IPS-18c (cell line): ENCODE measurements at regions not wholly inside any gene's neighbourhood (a gene's known extent, or its start where the extent isn't known, plus 50 kb on each side); places are given as distances from the start of the nearest gene placed in this dataset.
"Not testable (repeated sequence)": the region's sequence is repeated elsewhere in the genome, so short reads cannot be mapped to it uniquely, and the experiment has no call there.

Source experiments
- H3K4me3 ChIP-seq: 2 replicates; pipeline ENCODE4 v1.7.0; 2013; ENCODE audit warnings: low read depth, mild to moderate bottlenecking, low read length, moderate library complexity; ENCODE audit not compliant: insufficient read depth
- H3K9me3 ChIP-seq: one replicate; pipeline ENCODE4 v1.6.1; 2013; ENCODE audit warnings: mild to moderate bottlenecking, low read length, moderate library complexity; ENCODE audit not compliant: control insufficient read depth, insufficient read depth

- H3K9me3 ChIP-seq, H3K4me3 ChIP-seq: not testable (repeated sequence)
Measured at GRCh38 chr12:131624756-131625501, 86.0 kb upstream of the SFSWAP start.

DNA sequence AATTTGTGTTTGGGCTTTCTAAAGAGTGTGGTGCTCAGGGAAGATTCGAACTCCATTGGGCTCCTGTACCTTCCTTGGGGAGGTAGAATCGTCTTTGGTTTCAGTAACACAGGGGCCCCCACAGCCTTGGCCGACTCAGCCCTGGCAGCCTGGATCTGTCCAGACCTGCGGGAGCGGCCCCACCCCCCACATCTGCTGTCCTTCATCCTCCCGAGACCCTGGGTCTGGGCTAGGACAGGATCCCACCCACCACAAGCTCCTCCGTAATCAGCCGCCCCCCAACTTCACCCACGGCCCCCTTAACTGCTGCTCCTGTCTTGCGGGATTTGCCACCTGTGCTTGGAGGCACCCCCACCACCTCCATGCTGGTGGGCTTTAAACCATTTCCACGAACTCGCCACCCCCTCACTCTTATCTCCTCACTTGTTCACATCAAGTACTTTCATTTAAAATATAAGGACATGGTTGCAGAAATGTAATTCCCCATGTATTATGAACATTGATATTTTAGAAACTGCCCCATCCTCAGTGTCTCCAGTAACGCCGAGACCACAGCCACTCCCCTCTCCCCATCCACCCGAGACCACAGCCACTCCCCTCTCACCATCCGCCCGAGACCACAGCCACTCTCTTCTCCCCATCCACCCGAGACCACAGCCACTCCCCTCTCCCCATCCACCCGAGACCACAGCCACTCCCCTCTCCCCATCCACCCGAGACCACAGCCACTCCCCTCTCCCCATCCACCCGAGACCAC lies 84.7 kb upstream of the SFSWAP start:
- not testable (repeated sequence) for H3K4me3 ChIP-seq, H3K9me3 ChIP-seq

- H3K4me3 ChIP-seq: peak overlapping the region; percentile 28; the same call in 1 of the 2 replicates
- not testable (repeated sequence) for H3K9me3 ChIP-seq
Measured at GRCh38 chr12:131627151-131628022, 83.5 kb upstream of the SFSWAP start.

DNA sequence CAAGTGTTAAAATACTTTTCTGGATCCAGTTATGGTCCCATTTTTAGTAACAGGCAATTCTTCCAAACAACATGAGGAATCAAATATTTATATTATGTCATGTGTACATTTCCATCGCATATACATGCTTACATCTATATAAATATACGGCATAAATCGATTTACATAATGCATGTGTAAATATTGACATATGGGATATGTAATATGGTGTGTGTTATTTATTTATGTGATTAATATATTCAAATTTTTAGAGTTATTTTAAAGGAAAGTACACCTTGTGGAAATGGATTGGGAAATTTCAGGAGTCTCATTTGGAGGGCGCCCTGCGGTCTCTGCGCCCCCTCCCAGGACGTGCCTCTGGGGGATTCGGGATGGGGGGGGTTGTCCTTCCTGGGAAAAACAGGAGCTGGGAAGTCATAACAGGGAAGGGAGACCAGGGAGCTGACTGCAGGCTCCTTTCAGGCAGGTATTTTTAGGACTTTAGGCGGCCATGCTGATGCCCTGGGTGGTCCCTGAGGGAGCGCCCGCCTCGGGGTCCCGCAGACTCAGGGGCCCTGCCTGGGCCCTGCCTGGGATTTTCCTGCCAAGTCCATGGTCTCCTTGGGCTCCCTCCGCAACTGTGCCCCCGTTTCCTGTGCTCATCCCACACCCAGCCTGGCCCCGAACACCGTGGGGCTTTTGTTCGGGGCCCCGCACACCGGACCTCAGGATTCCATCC lies 82.7 kb upstream of the SFSWAP start:
- no peak overlapping the region for H3K4me3 ChIP-seq
- no peaks in the 10 kb centered on the region for H3K9me3 ChIP-seq

- Histone ChIP-seq H3K4me3 (no peak overlapping the region), H3K9me3 (no peaks in the 10 kb centered on the region)
Measured at GRCh38 chr12:131628766-131629448, 82.0 kb upstream of the SFSWAP start.

GRCh38 chr12:131631230-131631629 lies 79.7 kb upstream of the SFSWAP start:
- H3K9me3 ChIP-seq: no peaks in the 10 kb centered on the region
- H3K4me3 ChIP-seq: no peak overlapping the region

DNA sequence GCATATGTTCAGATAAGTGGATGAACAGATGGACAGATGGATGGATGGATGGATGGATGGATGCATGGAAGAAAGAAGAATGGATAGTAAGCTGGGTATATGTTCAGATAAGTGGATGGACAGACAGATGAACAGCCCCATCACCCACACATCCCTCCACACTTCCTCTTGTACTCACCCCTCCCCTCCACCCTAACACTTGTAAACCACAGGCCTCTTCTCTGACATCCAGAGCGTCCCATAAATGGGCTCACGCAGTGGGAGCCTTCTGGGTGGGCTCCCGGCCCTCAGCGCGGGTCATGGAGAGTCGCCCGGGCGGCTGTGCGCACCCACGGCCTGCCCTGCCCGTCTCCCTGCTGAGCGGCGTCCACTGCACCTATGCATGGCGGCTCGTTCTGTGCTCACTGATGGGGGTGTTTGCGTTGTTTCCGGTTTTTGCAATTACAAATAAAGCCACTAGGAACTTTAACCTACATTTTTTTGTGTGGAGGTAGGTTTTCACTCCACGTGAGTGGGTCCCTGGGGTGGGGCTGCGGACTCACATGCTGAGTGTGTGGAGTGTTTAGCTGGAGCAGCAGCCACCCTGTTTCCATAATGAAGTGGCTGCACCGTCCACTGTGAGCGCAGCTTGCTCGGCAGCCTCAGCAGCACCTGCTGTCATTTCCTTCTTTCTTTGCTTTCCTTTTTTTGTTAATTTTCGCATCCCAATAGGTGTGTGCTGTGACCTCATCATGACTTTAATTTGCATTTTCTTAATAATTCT lies 78.8 kb upstream of the SFSWAP start:
- not testable (repeated sequence) for H3K9me3 ChIP-seq, H3K4me3 ChIP-seq

DNA sequence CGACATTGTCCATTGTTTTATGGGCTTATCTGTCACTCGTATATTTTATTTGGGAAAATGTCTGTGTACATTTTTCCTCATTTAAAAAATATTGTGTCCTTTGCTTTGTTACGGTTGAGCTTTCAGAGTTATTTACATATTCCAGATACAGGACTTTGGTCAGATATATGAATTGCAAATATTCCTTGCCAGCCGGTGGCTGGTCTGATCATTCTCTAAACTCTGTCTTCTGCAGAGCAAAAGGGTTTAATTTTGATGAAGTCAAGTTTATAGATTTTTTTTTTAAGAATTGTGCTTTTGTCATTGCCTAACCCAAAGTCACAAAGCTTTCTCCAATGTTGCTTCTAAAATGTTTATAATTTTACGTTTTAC lies 78.3 kb upstream of the SFSWAP start:
- not testable (repeated sequence) for H3K9me3 ChIP-seq, H3K4me3 ChIP-seq

- H3K9me3 ChIP-seq, H3K4me3 ChIP-seq: not testable (repeated sequence)
Measured at GRCh38 chr12:131633610-131634009, 77.3 kb upstream of the SFSWAP start.

DNA sequence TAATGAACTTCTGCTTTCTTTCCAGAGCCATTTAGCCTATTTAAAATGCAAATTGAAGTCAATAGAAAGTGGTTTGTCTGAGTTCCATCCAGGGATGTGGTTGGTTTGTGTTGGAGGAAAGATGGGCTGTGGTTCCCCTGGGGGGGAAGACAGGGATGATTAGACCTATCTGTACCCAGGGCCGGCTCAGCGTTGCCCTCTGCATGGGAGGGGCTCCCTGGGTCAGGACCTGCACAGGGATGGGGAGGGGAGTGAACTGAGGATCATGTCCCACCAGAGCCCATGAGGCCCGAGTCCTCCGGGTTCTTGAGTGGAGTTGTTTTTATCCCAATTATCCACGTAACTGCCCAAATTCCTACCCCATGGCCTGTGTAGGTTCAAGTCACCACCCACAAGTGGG lies 76.9 kb upstream of the SFSWAP start:
- Histone ChIP-seq H3K9me3 (no peaks in the 10 kb centered on the region), H3K4me3 (no peak overlapping the region)

DNA sequence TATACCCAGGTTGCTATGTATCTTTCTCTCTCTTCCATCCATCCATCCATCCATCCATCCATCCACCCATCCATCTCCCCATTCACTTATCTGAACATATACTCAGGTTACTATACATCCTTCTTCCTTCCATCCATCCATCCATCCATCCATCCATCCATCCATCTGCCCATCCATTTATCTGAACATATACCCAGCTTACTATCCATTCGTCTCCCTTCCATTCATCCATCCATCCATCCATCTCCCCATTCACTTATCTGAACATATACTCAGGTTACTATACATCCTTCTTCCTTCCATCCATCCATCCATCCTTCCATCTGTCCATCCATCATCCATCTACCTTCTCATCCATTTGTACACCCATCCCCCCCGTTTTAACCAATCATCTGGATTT lies 75.9 kb upstream of the SFSWAP start:
- H3K9me3 ChIP-seq, H3K4me3 ChIP-seq: not testable (repeated sequence)

GRCh38 chr12:131635491-131636122 lies 75.3 kb upstream of the SFSWAP start:
- Histone ChIP-seq H3K4me3 (no peak overlapping the region), H3K9me3 (no peaks in the 10 kb centered on the region)

DNA sequence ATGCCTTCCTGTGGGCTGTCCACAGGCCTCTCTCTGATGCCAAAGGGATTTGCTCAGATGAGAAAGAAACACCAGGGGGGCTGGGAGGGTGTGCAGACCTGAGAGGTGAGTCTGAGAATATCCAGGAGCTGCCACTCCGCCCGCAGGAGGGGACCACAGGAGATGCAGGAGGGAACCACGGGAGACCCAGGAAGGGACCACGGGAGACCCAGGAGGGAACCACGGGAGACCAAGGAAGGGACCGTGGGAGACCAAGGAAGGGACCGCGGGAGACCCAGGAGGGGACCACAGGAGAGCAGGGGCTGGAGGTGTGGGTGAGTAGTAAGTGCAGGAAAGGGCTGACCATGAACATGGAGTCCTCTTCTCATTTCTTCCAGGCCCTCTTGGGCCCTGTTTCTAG lies 74.6 kb upstream of the SFSWAP start:
- Histone ChIP-seq H3K9me3 (no peaks in the 10 kb centered on the region), H3K4me3 (no peak overlapping the region)

DNA sequence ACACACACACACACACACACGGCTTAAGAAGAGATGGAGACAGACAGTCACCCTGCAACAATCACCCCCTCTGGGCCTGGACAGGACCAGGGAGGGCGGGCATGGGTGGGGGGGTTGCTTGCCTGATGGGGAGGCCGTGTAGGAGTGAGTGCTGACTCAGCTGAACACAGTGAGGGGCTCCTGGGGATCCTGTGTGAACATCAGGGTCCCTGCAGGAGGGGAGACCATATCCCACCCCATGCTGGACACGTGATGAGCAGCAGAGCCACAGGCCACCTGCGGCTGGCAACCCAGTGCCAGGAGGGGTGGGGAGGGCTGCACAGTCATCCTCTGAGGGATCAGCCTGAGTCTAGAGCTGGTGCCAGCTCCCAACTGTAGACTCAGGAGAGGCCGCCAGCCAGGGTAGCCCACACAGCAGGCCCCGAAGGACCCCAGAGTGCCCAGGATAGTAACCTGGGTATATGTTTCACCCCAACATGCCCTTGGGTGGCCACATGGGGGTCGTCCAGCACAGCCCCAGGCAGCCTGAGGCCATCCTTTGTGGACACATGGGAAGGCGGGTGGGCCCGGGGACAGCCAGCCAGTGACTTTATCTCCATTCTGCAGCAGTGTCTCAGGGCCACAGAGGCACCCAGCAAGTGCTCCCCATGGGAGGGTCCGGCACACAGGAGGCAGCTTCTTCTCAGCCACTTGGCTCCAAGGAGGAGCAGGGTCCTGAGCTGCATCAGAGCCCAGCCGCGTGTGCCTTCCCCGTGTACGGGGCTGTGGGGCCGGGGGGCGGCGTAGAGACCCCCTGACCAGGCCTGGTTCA lies 73.7 kb upstream of the SFSWAP start:
- H3K4me3 ChIP-seq: no peak overlapping the region

DNA sequence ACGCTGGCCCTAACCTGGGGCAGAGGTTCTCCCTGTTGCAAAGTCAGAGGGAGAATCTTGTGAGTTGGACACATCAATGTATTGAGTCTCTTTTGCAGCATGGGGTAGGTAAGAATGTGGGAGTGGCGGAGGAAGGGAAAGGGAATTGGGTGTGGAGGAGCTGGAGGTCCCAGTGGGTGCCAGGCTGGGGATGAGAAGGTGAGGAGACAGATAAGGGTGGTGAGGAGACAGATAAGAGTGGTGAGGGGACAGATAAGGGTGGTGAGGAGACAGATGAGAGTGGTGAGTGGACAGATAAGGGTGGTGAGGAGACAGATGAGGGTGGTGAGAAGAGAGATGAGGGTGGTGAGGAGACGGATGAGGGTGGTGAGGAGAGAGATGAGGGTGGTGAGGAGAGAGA lies 72.9 kb upstream of the SFSWAP start:
- Histone ChIP-seq H3K4me3 (no peak overlapping the region), H3K9me3 (no peaks in the 10 kb centered on the region)

More for the DNA sequence above, 73.7 kb upstream of the SFSWAP start:
- no peaks in the 10 kb centered on the region for H3K9me3 ChIP-seq
